MM.1S (cell line): ENCODE measurements at regions not wholly inside any gene's neighbourhood (a gene's known extent, or its start where the extent isn't known, plus 50 kb on each side); places are given as distances from the start of the nearest gene placed in this dataset.

Experiments
- DNase-seq: peaks from one replicate; pipeline ENCODE4 v3.0.0-alpha.2; 2015
- H2AFZ ChIP-seq: fragments of 300-600 bp; sonication (generic); 2 replicates; pipeline ENCODE4 v1.6.0; 2016; ENCODE audit warnings: antibody characterized with exemption, low read length
- H3F3A ChIP-seq: fragments of 300-600 bp; sonication (generic); 2 replicates; pipeline ENCODE4 v1.6.1; 2016; ENCODE audit warnings: mild to moderate bottlenecking, antibody characterized with exemption, low read length, moderate library complexity, mixed read lengths; ENCODE audit not compliant: insufficient read depth
- H3K27ac ChIP-seq: fragments of 300-600 bp; sonication (generic); 2 replicates; pipeline ENCODE4 v1.5.1; 2016; ENCODE audit warnings: mild to moderate bottlenecking, low read length
- H3K27me3 ChIP-seq: fragments of 300-600 bp; sonication (generic); replicated peaks from 2 replicates; pipeline ENCODE4 v1.6.0; 2016; ENCODE audit warnings: low read length; ENCODE audit not compliant: insufficient read depth
- H3K36me3 ChIP-seq: fragments of 300-600 bp; sonication (generic); replicated peaks from 2 replicates; pipeline ENCODE4 v1.6.1; 2016; ENCODE audit warnings: mild to moderate bottlenecking, low read length, mixed read lengths; ENCODE audit not compliant: insufficient read depth
- H3K4me1 ChIP-seq: fragments of 300-600 bp; sonication (generic); 2 replicates; pipeline ENCODE4 v1.6.1; 2016; ENCODE audit warnings: low read length, mixed read lengths
- H3K4me2 ChIP-seq: fragments of 300-600 bp; sonication (generic); 2 replicates; pipeline ENCODE4 v1.6.0; 2016; ENCODE audit warnings: low read depth, low read length
- H3K4me3 ChIP-seq: fragments of 300-600 bp; sonication (generic); 2 replicates; pipeline ENCODE4 v1.5.1; 2016; ENCODE audit warnings: low read length, mixed read lengths
- H3K79me2 ChIP-seq: fragments of 300-600 bp; sonication (generic); 2 replicates; pipeline ENCODE4 v1.6.1; 2016; ENCODE audit warnings: mixed run types, low read length, mixed read lengths
- H3K9ac ChIP-seq: fragments of 300-600 bp; sonication (generic); 2 replicates; pipeline ENCODE4 v1.6.1; 2016; ENCODE audit warnings: low read length, mixed read lengths
- H3K9me2 ChIP-seq: fragments of 300-600 bp; sonication (generic); replicated peaks from 2 replicates; pipeline ENCODE4 v1.6.1; 2016; ENCODE audit warnings: mild to moderate bottlenecking, low read length, mixed read lengths; ENCODE audit not compliant: insufficient read depth
- H3K9me3 ChIP-seq: fragments of 300-600 bp; sonication (generic); replicated peaks from 2 replicates; pipeline ENCODE4 v1.6.1; 2016; ENCODE audit warnings: mild to moderate bottlenecking, low read length, mixed read lengths; ENCODE audit not compliant: insufficient read depth
- H4K20me1 ChIP-seq: fragments of 300-600 bp; sonication (generic); 2 replicates; pipeline ENCODE4 v1.6.1; 2016; ENCODE audit warnings: mild to moderate bottlenecking, low read length, moderate library complexity, mixed read lengths; ENCODE audit not compliant: insufficient read depth
- EZH2 ChIP-seq: fragments of 300-600 bp; sonication (generic); optimal IDR thresholded peaks from 2 replicates; pipeline ENCODE3; 2017; ENCODE audit warnings: low read depth, mild to moderate bottlenecking, antibody characterized with exemption, low read length, mixed read lengths
- EZH2phosphoT487 ChIP-seq: fragments of 300-600 bp; sonication (generic); IDR thresholded peaks from 2 replicates; pipeline ENCODE4 v1.6.1; 2018; ENCODE audit warnings: antibody characterized with exemption, low read length
- TF ChIP-seq, protein P1 (sequence below): fragments of 300-600 bp; sonication (generic); IDR thresholded peaks from 2 replicates; pipeline ENCODE4 v1.5.1; 2016; ENCODE audit warnings: antibody characterized with exemption, low read length, mixed read lengths

- TF ChIP-seq EZH2, result no peak
- TF ChIP-seq, protein P1, sequence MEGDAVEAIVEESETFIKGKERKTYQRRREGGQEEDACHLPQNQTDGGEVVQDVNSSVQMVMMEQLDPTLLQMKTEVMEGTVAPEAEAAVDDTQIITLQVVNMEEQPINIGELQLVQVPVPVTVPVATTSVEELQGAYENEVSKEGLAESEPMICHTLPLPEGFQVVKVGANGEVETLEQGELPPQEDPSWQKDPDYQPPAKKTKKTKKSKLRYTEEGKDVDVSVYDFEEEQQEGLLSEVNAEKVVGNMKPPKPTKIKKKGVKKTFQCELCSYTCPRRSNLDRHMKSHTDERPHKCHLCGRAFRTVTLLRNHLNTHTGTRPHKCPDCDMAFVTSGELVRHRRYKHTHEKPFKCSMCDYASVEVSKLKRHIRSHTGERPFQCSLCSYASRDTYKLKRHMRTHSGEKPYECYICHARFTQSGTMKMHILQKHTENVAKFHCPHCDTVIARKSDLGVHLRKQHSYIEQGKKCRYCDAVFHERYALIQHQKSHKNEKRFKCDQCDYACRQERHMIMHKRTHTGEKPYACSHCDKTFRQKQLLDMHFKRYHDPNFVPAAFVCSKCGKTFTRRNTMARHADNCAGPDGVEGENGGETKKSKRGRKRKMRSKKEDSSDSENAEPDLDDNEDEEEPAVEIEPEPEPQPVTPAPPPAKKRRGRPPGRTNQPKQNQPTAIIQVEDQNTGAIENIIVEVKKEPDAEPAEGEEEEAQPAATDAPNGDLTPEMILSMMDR, result no peak
- no peak for TF ChIP-seq EZH2phosphoT487
- Histone ChIP-seq H3K36me3 (no peaks in the 10 kb centered on the region), H3K27me3 (no peaks in the 10 kb centered on the region), H3K4me2 (no peak overlapping the region), H3F3A (no peaks in the 10 kb centered on the region), H3K4me3 (no peak overlapping the region), H3K27ac (no peak overlapping the region), H3K9me2 (no peaks in the 10 kb centered on the region), H3K9me3 (no peaks in the 10 kb centered on the region), H4K20me1 (no peaks in the 10 kb centered on the region), H3K9ac (no peak overlapping the region), H2AFZ (no peak overlapping the region), H3K4me1 (no peaks in the 10 kb centered on the region), H3K79me2 (no peaks in the 10 kb centered on the region)
- DNase-seq, result no peak
These were observed 50.8 kb upstream of the OSMR start for GRCh38 chr5:38794986-38795385.

- H3K4me2 ChIP-seq, result no peak overlapping the region
- no peak overlapping the region for H3K27ac ChIP-seq
- no peaks in the 10 kb centered on the region for H3K79me2 ChIP-seq
- no peak for DNase-seq
- no peaks in the 10 kb centered on the region for H3F3A ChIP-seq
- H3K27me3 ChIP-seq, result no peaks in the 10 kb centered on the region
- H3K36me3 ChIP-seq, result no peaks in the 10 kb centered on the region
- H3K9me3 ChIP-seq, result no peaks in the 10 kb centered on the region
- H3K9ac ChIP-seq, result no peak overlapping the region
- TF ChIP-seq EZH2phosphoT487 (no peak), EZH2 (no peak)
- TF ChIP-seq, protein P1, result no peak
- H3K9me2 ChIP-seq, result no peaks in the 10 kb centered on the region
- no peaks in the 10 kb centered on the region for H4K20me1 ChIP-seq
- H3K4me1 ChIP-seq, result no peaks in the 10 kb centered on the region
- H3K4me3 ChIP-seq, result no peak overlapping the region
- no peak overlapping the region for H2AFZ ChIP-seq
These were observed 49.6 kb upstream of the OSMR start for GRCh38 chr5:38795986-38796741.
